ENCODE measurements at regions not wholly inside any gene's neighbourhood (a gene's known extent, or its start where the extent isn't known, plus 50 kb on each side); places are given as distances from the start of the nearest gene placed in this dataset.

DNA sequence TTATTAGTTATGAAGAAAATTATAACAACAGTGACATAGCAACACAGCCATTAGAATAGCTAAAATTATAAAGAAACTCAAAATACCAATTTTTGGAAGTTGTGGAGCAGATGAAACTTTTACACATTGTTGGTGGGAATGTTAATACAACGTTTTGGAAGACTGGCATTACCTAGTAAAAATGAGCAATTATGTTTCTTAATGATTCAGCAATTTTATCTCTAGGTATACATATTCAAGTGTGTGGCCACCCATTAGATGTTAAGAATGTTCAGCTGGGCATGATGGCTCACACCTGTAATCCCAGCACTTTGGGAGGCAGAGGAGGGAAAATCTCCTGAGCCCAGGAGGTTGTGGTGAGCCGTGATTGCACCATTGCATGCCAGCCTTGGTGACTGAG lies 78.8 kb downstream of the INSIG2 start:
- H3K9me3 ChIP-seq (ENCODE audit: control insufficient read depth in 4 of 4, low read length in 3 of 4), result no peaks in the 10 kb centered on the region
- H3K9ac ChIP-seq (ENCODE audit: low read depth in 1 of 2, low read length in 2 of 2), result no peak overlapping the region
- H3K4me3 ChIP-seq (ENCODE audit: low read depth in 1 of 3, low read length in 3 of 3), result no peak overlapping the region
- no peak overlapping the region for H3K27ac ChIP-seq (ENCODE audit: low read depth in 1 of 2, low read length in 2 of 2)
- no peaks in the 10 kb centered on the region for H3K27me3 ChIP-seq (ENCODE audit: control insufficient read depth in 4 of 4, insufficient read depth in 4 of 4, low read length in 3 of 4)
- peaks cover 0 to 12% (median 9%) of the 10 kb centered on the region in 4 donors for H3K4me1 ChIP-seq (ENCODE audit: control insufficient read depth in 4 of 4, insufficient read depth in 4 of 4, low read length in 3 of 4)
- no peaks in the 10 kb centered on the region for H3K36me3 ChIP-seq (ENCODE audit: control insufficient read depth in 4 of 4, insufficient read depth in 3 of 4, low read depth in 1 of 4, low read length in 3 of 4)
- DNase-seq (ENCODE audit: low spot score), result no peak
- WGBS, result 84% methylated on average over 2 of the region's 2 CpGs
- TF ChIP-seq RAD21 (IDR thresholded peaks at IDR 0.05) (no peak), TAF1 (conservative IDR thresholded peaks at IDR 0.05) (no peak), FOXA1 (IDR thresholded peaks at IDR 0.05) (no peak), NR2F2 (IDR thresholded peaks at IDR 0.05) (no peak), FOXA2 (IDR thresholded peaks at IDR 0.05) (no peak), YY1 (IDR thresholded peaks at IDR 0.05) (no peak), HNF4A (conservative IDR thresholded peaks at IDR 0.05) (no peak), SP1 (IDR thresholded peaks at IDR 0.05) (no peak), GABPA (IDR thresholded peaks at IDR 0.05 in 1 of 2, conservative IDR thresholded peaks at IDR 0.05 in 1 of 2) (no peak), HNF4G (IDR thresholded peaks at IDR 0.05) (no peak), MAX (IDR thresholded peaks at IDR 0.05) (no peak), EGR1 (IDR thresholded peaks at IDR 0.05; ENCODE audit: low read depth in 2 of 2) (no peak)
- TF ChIP-seq, protein P1, sequence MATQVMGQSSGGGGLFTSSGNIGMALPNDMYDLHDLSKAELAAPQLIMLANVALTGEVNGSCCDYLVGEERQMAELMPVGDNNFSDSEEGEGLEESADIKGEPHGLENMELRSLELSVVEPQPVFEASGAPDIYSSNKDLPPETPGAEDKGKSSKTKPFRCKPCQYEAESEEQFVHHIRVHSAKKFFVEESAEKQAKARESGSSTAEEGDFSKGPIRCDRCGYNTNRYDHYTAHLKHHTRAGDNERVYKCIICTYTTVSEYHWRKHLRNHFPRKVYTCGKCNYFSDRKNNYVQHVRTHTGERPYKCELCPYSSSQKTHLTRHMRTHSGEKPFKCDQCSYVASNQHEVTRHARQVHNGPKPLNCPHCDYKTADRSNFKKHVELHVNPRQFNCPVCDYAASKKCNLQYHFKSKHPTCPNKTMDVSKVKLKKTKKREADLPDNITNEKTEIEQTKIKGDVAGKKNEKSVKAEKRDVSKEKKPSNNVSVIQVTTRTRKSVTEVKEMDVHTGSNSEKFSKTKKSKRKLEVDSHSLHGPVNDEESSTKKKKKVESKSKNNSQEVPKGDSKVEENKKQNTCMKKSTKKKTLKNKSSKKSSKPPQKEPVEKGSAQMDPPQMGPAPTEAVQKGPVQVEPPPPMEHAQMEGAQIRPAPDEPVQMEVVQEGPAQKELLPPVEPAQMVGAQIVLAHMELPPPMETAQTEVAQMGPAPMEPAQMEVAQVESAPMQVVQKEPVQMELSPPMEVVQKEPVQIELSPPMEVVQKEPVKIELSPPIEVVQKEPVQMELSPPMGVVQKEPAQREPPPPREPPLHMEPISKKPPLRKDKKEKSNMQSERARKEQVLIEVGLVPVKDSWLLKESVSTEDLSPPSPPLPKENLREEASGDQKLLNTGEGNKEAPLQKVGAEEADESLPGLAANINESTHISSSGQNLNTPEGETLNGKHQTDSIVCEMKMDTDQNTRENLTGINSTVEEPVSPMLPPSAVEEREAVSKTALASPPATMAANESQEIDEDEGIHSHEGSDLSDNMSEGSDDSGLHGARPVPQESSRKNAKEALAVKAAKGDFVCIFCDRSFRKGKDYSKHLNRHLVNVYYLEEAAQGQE (IDR thresholded peaks at IDR 0.05), result no peak
- TF ChIP-seq, protein P2, sequence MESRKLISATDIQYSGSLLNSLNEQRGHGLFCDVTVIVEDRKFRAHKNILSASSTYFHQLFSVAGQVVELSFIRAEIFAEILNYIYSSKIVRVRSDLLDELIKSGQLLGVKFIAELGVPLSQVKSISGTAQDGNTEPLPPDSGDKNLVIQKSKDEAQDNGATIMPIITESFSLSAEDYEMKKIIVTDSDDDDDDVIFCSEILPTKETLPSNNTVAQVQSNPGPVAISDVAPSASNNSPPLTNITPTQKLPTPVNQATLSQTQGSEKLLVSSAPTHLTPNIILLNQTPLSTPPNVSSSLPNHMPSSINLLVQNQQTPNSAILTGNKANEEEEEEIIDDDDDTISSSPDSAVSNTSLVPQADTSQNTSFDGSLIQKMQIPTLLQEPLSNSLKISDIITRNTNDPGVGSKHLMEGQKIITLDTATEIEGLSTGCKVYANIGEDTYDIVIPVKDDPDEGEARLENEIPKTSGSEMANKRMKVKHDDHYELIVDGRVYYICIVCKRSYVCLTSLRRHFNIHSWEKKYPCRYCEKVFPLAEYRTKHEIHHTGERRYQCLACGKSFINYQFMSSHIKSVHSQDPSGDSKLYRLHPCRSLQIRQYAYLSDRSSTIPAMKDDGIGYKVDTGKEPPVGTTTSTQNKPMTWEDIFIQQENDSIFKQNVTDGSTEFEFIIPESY (IDR thresholded peaks at IDR 0.05), result no peak
- TF ChIP-seq, protein P3, sequence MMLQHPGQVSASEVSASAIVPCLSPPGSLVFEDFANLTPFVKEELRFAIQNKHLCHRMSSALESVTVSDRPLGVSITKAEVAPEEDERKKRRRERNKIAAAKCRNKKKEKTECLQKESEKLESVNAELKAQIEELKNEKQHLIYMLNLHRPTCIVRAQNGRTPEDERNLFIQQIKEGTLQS (IDR thresholded peaks at IDR 0.05), result no peak
- TF ChIP-seq, protein P4, sequence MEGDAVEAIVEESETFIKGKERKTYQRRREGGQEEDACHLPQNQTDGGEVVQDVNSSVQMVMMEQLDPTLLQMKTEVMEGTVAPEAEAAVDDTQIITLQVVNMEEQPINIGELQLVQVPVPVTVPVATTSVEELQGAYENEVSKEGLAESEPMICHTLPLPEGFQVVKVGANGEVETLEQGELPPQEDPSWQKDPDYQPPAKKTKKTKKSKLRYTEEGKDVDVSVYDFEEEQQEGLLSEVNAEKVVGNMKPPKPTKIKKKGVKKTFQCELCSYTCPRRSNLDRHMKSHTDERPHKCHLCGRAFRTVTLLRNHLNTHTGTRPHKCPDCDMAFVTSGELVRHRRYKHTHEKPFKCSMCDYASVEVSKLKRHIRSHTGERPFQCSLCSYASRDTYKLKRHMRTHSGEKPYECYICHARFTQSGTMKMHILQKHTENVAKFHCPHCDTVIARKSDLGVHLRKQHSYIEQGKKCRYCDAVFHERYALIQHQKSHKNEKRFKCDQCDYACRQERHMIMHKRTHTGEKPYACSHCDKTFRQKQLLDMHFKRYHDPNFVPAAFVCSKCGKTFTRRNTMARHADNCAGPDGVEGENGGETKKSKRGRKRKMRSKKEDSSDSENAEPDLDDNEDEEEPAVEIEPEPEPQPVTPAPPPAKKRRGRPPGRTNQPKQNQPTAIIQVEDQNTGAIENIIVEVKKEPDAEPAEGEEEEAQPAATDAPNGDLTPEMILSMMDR (IDR thresholded peaks at IDR 0.05; ENCODE audit: low read depth, low read length, missing input control), result no peak

DNA sequence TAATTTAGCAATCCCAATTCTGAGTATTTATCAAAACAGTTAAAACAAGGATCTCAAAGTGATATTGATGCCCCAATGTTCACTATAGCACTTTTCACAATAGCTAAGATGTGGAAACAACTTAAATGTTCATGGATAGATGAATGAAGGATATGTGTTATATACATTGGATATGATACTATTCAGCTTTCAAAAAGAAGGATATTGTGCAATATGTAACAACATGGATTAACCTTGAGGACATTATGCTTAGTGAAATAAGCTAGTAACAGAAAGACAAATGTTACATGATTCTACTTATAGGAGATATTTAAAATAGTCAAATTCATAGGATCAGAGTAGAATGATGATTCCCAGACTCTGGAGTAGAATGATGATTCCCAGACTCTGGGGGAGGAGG lies 78.0 kb downstream of the INSIG2 start:
- H3K27me3 ChIP-seq (ENCODE audit: control insufficient read depth in 4 of 4, insufficient read depth in 4 of 4, low read length in 3 of 4), result no peaks in the 10 kb centered on the region
- no peaks in the 10 kb centered on the region for H3K9me3 ChIP-seq (ENCODE audit: control insufficient read depth in 4 of 4, low read length in 3 of 4)
- H3K4me1 ChIP-seq (ENCODE audit: control insufficient read depth in 4 of 4, insufficient read depth in 4 of 4, low read length in 3 of 4), result peaks cover 0 to 12% (median 9%) of the 10 kb centered on the region in 4 donors
- H3K9ac ChIP-seq (ENCODE audit: low read depth in 1 of 2, low read length in 2 of 2), result no peak overlapping the region
- no peak overlapping the region for H3K4me3 ChIP-seq (ENCODE audit: low read depth in 1 of 3, low read length in 3 of 3)
- no peak for DNase-seq (ENCODE audit: low spot score)
- TF ChIP-seq TAF1 (conservative IDR thresholded peaks at IDR 0.05) (no peak), EGR1 (IDR thresholded peaks at IDR 0.05; ENCODE audit: low read depth in 2 of 2) (no peak), MAX (IDR thresholded peaks at IDR 0.05) (no peak), NR2F2 (IDR thresholded peaks at IDR 0.05) (no peak), JUND (IDR thresholded peaks at IDR 0.05) (no peak), YY1 (IDR thresholded peaks at IDR 0.05) (no peak)
- TF ChIP-seq, protein P4 (IDR thresholded peaks at IDR 0.05; ENCODE audit: low read depth, low read length, missing input control), result no peak
- TF ChIP-seq, protein P1 (IDR thresholded peaks at IDR 0.05), result no peak
- H3K36me3 ChIP-seq (ENCODE audit: control insufficient read depth in 4 of 4, insufficient read depth in 3 of 4, low read depth in 1 of 4, low read length in 3 of 4), result no peaks in the 10 kb centered on the region
- H3K27ac ChIP-seq (ENCODE audit: low read depth in 1 of 2, low read length in 2 of 2), result peak overlapping the region in 1 of 2 donors; percentile 23

Measured in liver (tissue), 8 donors.